Ishikawa (cell line): ENCODE measurements at regions not wholly inside any gene's neighbourhood (a gene's known extent, or its start where the extent isn't known, plus 50 kb on each side); places are given as distances from the start of the nearest gene placed in this dataset.

Source experiments
- CEBPB ChIP-seq: IDR thresholded peaks from 2 replicates; pipeline ENCODE4 v1.6.1; 2012
- EGR1 ChIP-seq: IDR thresholded peaks from 2 replicates; pipeline ENCODE4 v1.6.1; 2012
- EP300 ChIP-seq: IDR thresholded peaks from 2 replicates; pipeline ENCODE4 v1.6.1; 2012; ENCODE audit warnings: borderline replicate concordance
- FOXM1 ChIP-seq: IDR thresholded peaks from 2 replicates; pipeline ENCODE4 v1.6.1; 2012; ENCODE audit warnings: low read depth, borderline replicate concordance
- MAX ChIP-seq: IDR thresholded peaks from 2 replicates; pipeline ENCODE4 v1.6.1; 2012
- NFIC ChIP-seq: IDR thresholded peaks from 2 replicates; pipeline ENCODE4 v1.6.1; 2012
- RAD21 ChIP-seq: IDR thresholded peaks from 2 replicates; pipeline ENCODE4 v1.6.1; 2012; ENCODE audit warnings: low read depth
- REST ChIP-seq: IDR thresholded peaks from 2 replicates; pipeline ENCODE4 v1.6.1; 2012; ENCODE audit warnings: low read depth, mild to moderate bottlenecking
- TAF1 ChIP-seq: IDR thresholded peaks from 2 replicates; pipeline ENCODE4 v1.6.1; 2012; ENCODE audit warnings: low read depth, mild to moderate bottlenecking
- TCF12 ChIP-seq: IDR thresholded peaks from 2 replicates; pipeline ENCODE4 v1.6.1; 2012; ENCODE audit warnings: low read depth
- TEAD4 ChIP-seq: IDR thresholded peaks from 2 replicates; pipeline ENCODE4 v1.6.1; 2012
- USF1 ChIP-seq: IDR thresholded peaks from 2 replicates; pipeline ENCODE4 v1.6.1; 2012
- YY1 ChIP-seq: IDR thresholded peaks from 2 replicates; pipeline ENCODE4 v1.6.1; 2012; ENCODE audit warnings: low read depth
- ZBTB7A ChIP-seq: IDR thresholded peaks from 2 replicates; pipeline ENCODE4 v1.6.1; 2012; ENCODE audit warnings: low read depth

GRCh38 chr7:87000344-87000743 lies 59.1 kb downstream of the ELAPOR2 start:
- TF ChIP-seq TAF1 = no peak
- no peak for TF ChIP-seq FOXM1
- no peak for TF ChIP-seq EP300
- no peak for TF ChIP-seq TEAD4
- no peak for TF ChIP-seq NFIC
- TF ChIP-seq MAX = no peak
- TF ChIP-seq REST = no peak
- TF ChIP-seq RAD21 = no peak
- TF ChIP-seq YY1 = no peak
- no peak for TF ChIP-seq EGR1
- no peak for TF ChIP-seq USF1
- no peak for TF ChIP-seq TCF12
- no peak for TF ChIP-seq CEBPB
- TF ChIP-seq ZBTB7A = no peak
